ENCODE measurements at regions not wholly inside any gene's neighbourhood (a gene's known extent, or its start where the extent isn't known, plus 50 kb on each side); places are given as distances from the start of the nearest gene placed in this dataset.

GRCh38 chr2:5359397-5359796 is 332.8 kb upstream of the SOX11 start:
- TF ChIP-seq CTCF (IDR thresholded peaks at IDR 0.05) (no peak), ZFX (IDR thresholded peaks at IDR 0.05; ENCODE audit: borderline replicate concordance) (no peak)
